ENCODE measurements at regions not wholly inside any gene's neighbourhood (a gene's known extent, or its start where the extent isn't known, plus 50 kb on each side); places are given as distances from the start of the nearest gene placed in this dataset.

DNA sequence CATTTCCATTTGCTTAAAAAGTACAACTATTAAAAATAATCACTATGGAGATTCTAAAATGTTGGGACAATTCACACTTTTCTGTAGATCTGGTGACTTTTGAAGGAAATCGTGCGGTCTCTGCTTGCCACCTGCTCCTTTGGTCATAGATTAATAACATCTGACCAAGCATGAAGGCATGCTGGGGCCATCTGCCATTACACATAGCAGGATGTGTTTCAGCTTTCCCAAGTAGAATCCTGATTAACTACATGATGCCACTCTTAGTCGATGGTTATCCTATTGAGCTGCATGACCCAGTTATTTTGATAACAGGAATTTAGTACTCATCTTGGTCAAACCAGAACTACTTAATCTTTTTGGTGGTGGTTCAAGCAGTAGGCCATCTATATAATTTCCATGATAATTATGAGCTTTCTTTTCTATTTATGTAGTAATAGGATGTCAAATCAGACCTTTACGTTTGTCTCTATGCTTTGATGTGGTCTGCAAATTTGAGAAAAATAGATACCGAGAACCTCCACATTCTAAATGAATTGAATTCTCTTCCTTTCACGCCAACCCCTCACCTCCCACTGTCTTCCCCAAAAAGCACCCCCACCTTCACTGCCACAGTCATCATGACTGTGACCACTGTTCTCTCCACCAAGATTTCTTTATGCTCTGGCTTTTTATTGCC, 158.1 kb downstream of the DIPK2A start:
- TF ChIP-seq EZH2 (IDR thresholded peaks at IDR 0.05; ENCODE audit: low read depth) = no peak
- TF ChIP-seq, protein P1, sequence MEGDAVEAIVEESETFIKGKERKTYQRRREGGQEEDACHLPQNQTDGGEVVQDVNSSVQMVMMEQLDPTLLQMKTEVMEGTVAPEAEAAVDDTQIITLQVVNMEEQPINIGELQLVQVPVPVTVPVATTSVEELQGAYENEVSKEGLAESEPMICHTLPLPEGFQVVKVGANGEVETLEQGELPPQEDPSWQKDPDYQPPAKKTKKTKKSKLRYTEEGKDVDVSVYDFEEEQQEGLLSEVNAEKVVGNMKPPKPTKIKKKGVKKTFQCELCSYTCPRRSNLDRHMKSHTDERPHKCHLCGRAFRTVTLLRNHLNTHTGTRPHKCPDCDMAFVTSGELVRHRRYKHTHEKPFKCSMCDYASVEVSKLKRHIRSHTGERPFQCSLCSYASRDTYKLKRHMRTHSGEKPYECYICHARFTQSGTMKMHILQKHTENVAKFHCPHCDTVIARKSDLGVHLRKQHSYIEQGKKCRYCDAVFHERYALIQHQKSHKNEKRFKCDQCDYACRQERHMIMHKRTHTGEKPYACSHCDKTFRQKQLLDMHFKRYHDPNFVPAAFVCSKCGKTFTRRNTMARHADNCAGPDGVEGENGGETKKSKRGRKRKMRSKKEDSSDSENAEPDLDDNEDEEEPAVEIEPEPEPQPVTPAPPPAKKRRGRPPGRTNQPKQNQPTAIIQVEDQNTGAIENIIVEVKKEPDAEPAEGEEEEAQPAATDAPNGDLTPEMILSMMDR (conservative IDR thresholded peaks at IDR 0.05) = no peak

All from PC-9 (cell line).